ENCODE measurements at regions not wholly inside any gene's neighbourhood (a gene's known extent, or its start where the extent isn't known, plus 50 kb on each side); places are given as distances from the start of the nearest gene placed in this dataset.

GRCh38 chr2:8544786-8545694 is 136.8 kb upstream of the ID2 start:
- H3K27ac ChIP-seq: peak overlapping the region; percentile 46 to 51
- H3K4me1 ChIP-seq: peaks cover 0 to 35% of the 10 kb centered on the region in 2 donors
- peak in 1 of 2 donors; percentile 48 for TF ChIP-seq CTCF (IDR thresholded peaks at IDR 0.05)

GRCh38 chr2:8545695-8546611 is 135.9 kb upstream of the ID2 start:
- no peaks in the 10 kb centered on the region for H3K27me3 ChIP-seq
- H3K4me3 ChIP-seq: no peak overlapping the region
- H3K9me3 ChIP-seq: no peaks in the 10 kb centered on the region
- no peak for TF ChIP-seq CTCF (IDR thresholded peaks at IDR 0.05)
- no peak for DNase-seq (ENCODE audit: low spot score)
- peak overlapping the region in 1 of 2 donors; percentile 35 for H3K27ac ChIP-seq
- H3K4me1 ChIP-seq: peaks cover 0 to 32% of the 10 kb centered on the region in 2 donors
- H3K36me3 ChIP-seq: no peaks in the 10 kb centered on the region

More at GRCh38 chr2:8544786-8545694, 136.8 kb upstream of the ID2 start:
- H3K36me3 ChIP-seq: no peaks in the 10 kb centered on the region
- no peak overlapping the region for H3K4me3 ChIP-seq
- no peaks in the 10 kb centered on the region for H3K9me3 ChIP-seq
- no peaks in the 10 kb centered on the region for H3K27me3 ChIP-seq
- DNase-seq (ENCODE audit: low spot score): no peak

- TF ChIP-seq CTCF (IDR thresholded peaks at IDR 0.05): no peak
- Histone ChIP-seq H3K4me3 (no peak overlapping the region), H3K36me3 (no peaks in the 10 kb centered on the region), H3K27ac (no peak overlapping the region), H3K27me3 (no peaks in the 10 kb centered on the region), H3K9me3 (no peaks in the 10 kb centered on the region), H3K4me1 (peaks cover 0 to 32% of the 10 kb centered on the region in 2 donors)
- no peak for DNase-seq (ENCODE audit: low spot score)
Measured at GRCh38 chr2:8546612-8547283, 135.1 kb upstream of the ID2 start.

GRCh38 chr2:8547284-8548064 is 134.4 kb upstream of the ID2 start:
- Histone ChIP-seq H3K9me3 (no peaks in the 10 kb centered on the region), H3K4me3 (no peak overlapping the region), H3K4me1 (peaks cover 0 to 32% of the 10 kb centered on the region in 2 donors), H3K27ac (no peak overlapping the region), H3K36me3 (no peaks in the 10 kb centered on the region), H3K27me3 (no peaks in the 10 kb centered on the region)
- DNase-seq (ENCODE audit: low spot score): no peak
- no peak for TF ChIP-seq CTCF (IDR thresholded peaks at IDR 0.05)

Data from right atrium auricular region (tissue), 2 donors.